SU-DHL-6 (cell line): ENCODE measurements at regions not wholly inside any gene's neighbourhood (a gene's known extent, or its start where the extent isn't known, plus 50 kb on each side); places are given as distances from the start of the nearest gene placed in this dataset.

Experiments
- H2AFZ ChIP-seq: fragments of 200-600 bp; sonication (generic); 2 replicates; pipeline ENCODE4 v1.6.1; 2014; ENCODE audit warnings: low read depth, mild to moderate bottlenecking, moderate library complexity, mixed read lengths, antibody characterized with exemption, low read length; ENCODE audit not compliant: severe bottlenecking
- H3F3A ChIP-seq: fragments of 200-600 bp; shearing (Covaris generic); 2 replicates; pipeline ENCODE4 v1.6.0; 2016; ENCODE audit warnings: antibody characterized with exemption, mild to moderate bottlenecking; ENCODE audit not compliant: insufficient read depth
- H3K27ac ChIP-seq: fragments of 200-600 bp; sonication (generic); 2 replicates; pipeline ENCODE4 v1.5.1; 2016; ENCODE audit warnings: low read depth, mild to moderate bottlenecking, low read length, moderate library complexity, mixed read lengths
- H3K27me3 ChIP-seq: fragments of 200-600 bp; sonication (generic), shearing (Covaris generic); 2 replicates; pipeline ENCODE4 v1.6.0; 2014; ENCODE audit warnings: mild to moderate bottlenecking, low read length
- H3K36me3 ChIP-seq: fragments of 200-600 bp; sonication (generic); 2 replicates; pipeline ENCODE4 v1.6.1; 2014; ENCODE audit warnings: mild to moderate bottlenecking, low read length, mixed read lengths
- H3K4me2 ChIP-seq: fragments of 300-600, 200-600 bp; shearing (Covaris generic), sonication (generic); 2 replicates; pipeline ENCODE4 v1.6.0; 2014; ENCODE audit warnings: low read length, low read depth, mild to moderate bottlenecking; ENCODE audit not compliant: poor library complexity, severe bottlenecking
- H3K4me3 ChIP-seq: fragments of 200-600 bp; sonication (generic); 2 replicates; pipeline ENCODE4 v1.5.1; 2014; ENCODE audit warnings: antibody characterized with exemption, low read length, mild to moderate bottlenecking, mixed read lengths; ENCODE audit not compliant: insufficient read depth, poor library complexity, severe bottlenecking
- H3K79me2 ChIP-seq: fragments of 200-600 bp; sonication (generic); 2 replicates; pipeline ENCODE4 v1.6.1; 2014; ENCODE audit warnings: mild to moderate bottlenecking, low read length, moderate library complexity; ENCODE audit not compliant: insufficient read depth
- H3K9ac ChIP-seq: fragments of 200-600 bp; sonication (generic); 2 replicates; pipeline ENCODE4 v1.7.0; 2014; ENCODE audit warnings: mild to moderate bottlenecking, low read length
- H3K9me2 ChIP-seq: fragments of 200-600 bp; sonication (generic); replicated peaks from 2 replicates; pipeline ENCODE4 v1.6.1; 2014; ENCODE audit warnings: low read length; ENCODE audit not compliant: insufficient read depth
- H3K9me3 ChIP-seq: fragments of 200-600 bp; sonication (generic); 2 replicates; pipeline ENCODE4 v1.6.1; 2014; ENCODE audit warnings: low read length, mixed read lengths; ENCODE audit not compliant: insufficient read depth
- H4K20me1 ChIP-seq: fragments of 200-600 bp; sonication (generic); 2 replicates; pipeline ENCODE4 v1.6.1; 2014; ENCODE audit warnings: low read depth, mild to moderate bottlenecking, antibody characterized with exemption, low read length, moderate library complexity, mixed read lengths
- EZH2phosphoT487 ChIP-seq: fragments of 200-600 bp; sonication (generic), shearing (Covaris generic); conservative IDR thresholded peaks from 2 replicates; pipeline ENCODE4 v1.6.1; 2018; ENCODE audit warnings: mild to moderate bottlenecking, antibody characterized with exemption, low read length, moderate library complexity, mixed read lengths
- TF ChIP-seq, protein P1 (sequence below): fragments of 200-600 bp; sonication (generic); IDR thresholded peaks from one replicate; pipeline ENCODE4 v1.5.1; 2017; ENCODE audit warnings: antibody characterized with exemption, mild to moderate bottlenecking, low read length, moderate library complexity; ENCODE audit not compliant: insufficient read depth, poor library complexity, severe bottlenecking

DNA sequence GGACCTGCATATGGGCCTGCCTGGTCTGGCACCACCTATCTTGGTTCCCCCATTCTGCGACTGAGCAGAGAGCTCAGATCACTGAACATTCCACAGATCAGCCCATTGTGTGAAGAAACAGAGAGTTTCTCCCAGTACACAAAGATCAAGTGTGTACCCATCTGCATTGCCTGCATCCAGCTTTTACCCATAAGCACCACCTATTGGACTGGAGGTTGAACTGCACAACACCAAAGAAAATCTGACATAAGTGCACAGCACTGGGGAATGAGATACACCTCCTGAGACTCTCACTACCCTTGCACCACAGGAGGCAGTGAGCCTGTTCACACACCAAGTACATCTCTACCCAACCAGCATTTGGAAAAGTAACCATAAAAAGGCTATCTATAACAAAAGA, 362.6 kb upstream of the CLEC14A start:
- TF ChIP-seq EZH2phosphoT487, result no peak
- TF ChIP-seq, protein P1, sequence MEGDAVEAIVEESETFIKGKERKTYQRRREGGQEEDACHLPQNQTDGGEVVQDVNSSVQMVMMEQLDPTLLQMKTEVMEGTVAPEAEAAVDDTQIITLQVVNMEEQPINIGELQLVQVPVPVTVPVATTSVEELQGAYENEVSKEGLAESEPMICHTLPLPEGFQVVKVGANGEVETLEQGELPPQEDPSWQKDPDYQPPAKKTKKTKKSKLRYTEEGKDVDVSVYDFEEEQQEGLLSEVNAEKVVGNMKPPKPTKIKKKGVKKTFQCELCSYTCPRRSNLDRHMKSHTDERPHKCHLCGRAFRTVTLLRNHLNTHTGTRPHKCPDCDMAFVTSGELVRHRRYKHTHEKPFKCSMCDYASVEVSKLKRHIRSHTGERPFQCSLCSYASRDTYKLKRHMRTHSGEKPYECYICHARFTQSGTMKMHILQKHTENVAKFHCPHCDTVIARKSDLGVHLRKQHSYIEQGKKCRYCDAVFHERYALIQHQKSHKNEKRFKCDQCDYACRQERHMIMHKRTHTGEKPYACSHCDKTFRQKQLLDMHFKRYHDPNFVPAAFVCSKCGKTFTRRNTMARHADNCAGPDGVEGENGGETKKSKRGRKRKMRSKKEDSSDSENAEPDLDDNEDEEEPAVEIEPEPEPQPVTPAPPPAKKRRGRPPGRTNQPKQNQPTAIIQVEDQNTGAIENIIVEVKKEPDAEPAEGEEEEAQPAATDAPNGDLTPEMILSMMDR, result no peak

DNA sequence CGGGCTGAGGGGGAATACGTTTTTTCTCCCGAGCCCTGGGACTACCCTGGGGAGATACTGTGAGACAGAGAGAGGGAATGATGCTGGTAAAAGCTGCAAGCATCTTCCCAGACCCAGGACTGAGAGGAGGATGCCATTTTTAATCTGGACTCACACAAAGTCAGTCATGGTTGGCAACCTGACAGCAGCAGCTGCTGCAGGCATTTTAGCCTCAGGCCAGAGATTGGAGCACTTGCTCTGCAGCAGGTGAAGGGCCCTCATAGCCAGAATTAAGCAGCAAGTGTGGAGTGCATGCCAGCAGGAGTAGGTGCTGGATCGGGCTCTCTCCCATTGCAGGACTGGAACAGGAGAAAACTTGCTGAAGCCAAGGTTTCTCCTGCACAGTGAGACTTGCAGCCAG, 361.1 kb upstream of the CLEC14A start:
- Histone ChIP-seq H3K36me3 (no peaks in the 10 kb centered on the region), H3K9ac (no peak overlapping the region), H3K79me2 (no peaks in the 10 kb centered on the region), H3K9me3 (no peaks in the 10 kb centered on the region), H3K4me3 (no peak overlapping the region), H3F3A (no peaks in the 10 kb centered on the region), H4K20me1 (no peaks in the 10 kb centered on the region), H3K27ac (no peak overlapping the region), H2AFZ (no peak overlapping the region), H3K27me3 (no peaks in the 10 kb centered on the region), H3K4me2 (no peak overlapping the region), H3K9me2 (no peaks in the 10 kb centered on the region)
- TF ChIP-seq, protein P1, result no peak
- no peak for TF ChIP-seq EZH2phosphoT487

More for the DNA sequence above, 362.6 kb upstream of the CLEC14A start:
- Histone ChIP-seq H3K36me3 (no peaks in the 10 kb centered on the region), H3K79me2 (no peaks in the 10 kb centered on the region), H3F3A (no peaks in the 10 kb centered on the region), H3K4me3 (no peak overlapping the region), H2AFZ (no peak overlapping the region), H3K27ac (no peak overlapping the region), H3K9me2 (no peaks in the 10 kb centered on the region), H3K27me3 (no peaks in the 10 kb centered on the region), H4K20me1 (no peaks in the 10 kb centered on the region), H3K9ac (no peak overlapping the region), H3K4me2 (no peak overlapping the region), H3K9me3 (no peaks in the 10 kb centered on the region)

DNA sequence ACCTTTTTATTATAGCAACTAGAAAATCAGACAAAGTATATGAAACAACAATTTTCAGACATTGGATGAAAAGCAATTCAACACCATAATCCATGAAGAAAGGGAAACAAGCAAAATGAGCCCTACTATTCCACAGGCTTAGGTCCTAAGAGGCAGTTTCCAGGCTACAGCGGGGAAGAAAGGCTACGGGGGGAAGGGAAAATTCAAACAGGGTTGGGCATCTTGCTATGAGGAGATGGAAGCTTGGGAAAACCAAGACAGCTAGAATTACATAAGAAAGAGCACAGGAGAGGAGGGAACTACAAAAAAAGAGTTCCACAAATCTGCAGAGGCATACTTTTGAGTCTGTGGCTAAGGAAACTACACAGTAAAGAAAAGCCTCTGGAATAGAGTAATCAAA, 356.0 kb upstream of the CLEC14A start:
- Histone ChIP-seq H3K4me2 (no peak overlapping the region), H3K9me2 (no peaks in the 10 kb centered on the region), H3K9ac (no peak overlapping the region)

More for the DNA sequence above, 356.0 kb upstream of the CLEC14A start:
- no peak for TF ChIP-seq EZH2phosphoT487
- TF ChIP-seq, protein P1, result no peak
- Histone ChIP-seq H3K79me2 (no peaks in the 10 kb centered on the region), H3K27ac (no peak overlapping the region), H4K20me1 (no peaks in the 10 kb centered on the region), H3K4me3 (no peak overlapping the region), H3K27me3 (no peaks in the 10 kb centered on the region), H3F3A (no peaks in the 10 kb centered on the region), H3K9me3 (no peaks in the 10 kb centered on the region), H3K36me3 (no peaks in the 10 kb centered on the region), H2AFZ (no peak overlapping the region)
